Uterus (tissue), 3 donors: ENCODE measurements at regions not wholly inside any gene's neighbourhood (a gene's known extent, or its start where the extent isn't known, plus 50 kb on each side); places are given as distances from the start of the nearest gene placed in this dataset.

Source experiments
- DNase-seq, 2 donors: peaks; one replicate each; pipeline ENCODE4 v3.0.0-alpha.2; 2019 to 2020
- H3K27ac ChIP-seq, 2 donors: fragments of 200-600 bp; sonication (generic); 1 replicate in 1 of 2; 2 replicates in 1 of 2; pipeline ENCODE4 v1.5.1; 2016 to 2018
- H3K27me3 ChIP-seq, 2 donors: fragments of 200-600 bp; sonication (generic); one replicate each; pipeline ENCODE4 v1.5.1; 2018 to 2019; ENCODE audit warnings: control low read depth in 1 of 2
- H3K36me3 ChIP-seq, 2 donors: fragments of 200-600 bp; sonication (generic); one replicate each; pipeline ENCODE4 v1.5.1; 2019; ENCODE audit warnings: control low read depth in 1 of 2
- H3K4me1 ChIP-seq, 2 donors: fragments of 200-600 bp; sonication (generic); one replicate each; pipeline ENCODE4 v1.5.1; 2018 to 2019; ENCODE audit warnings: control low read depth in 1 of 2
- H3K4me3 ChIP-seq, 2 donors: fragments of 200-600 bp; sonication (generic); 1 replicate in 1 of 2; 2 replicates in 1 of 2; pipeline ENCODE4 v1.5.1; 2018 to 2019; ENCODE audit warnings: mild to moderate bottlenecking in 1 of 2
- H3K9me3 ChIP-seq, 2 donors: fragments of 200-600 bp; sonication (generic); one replicate each; pipeline ENCODE4 v1.5.1; 2019; ENCODE audit warnings: control low read depth in 1 of 2
- CTCF ChIP-seq, 4 experiments: fragments of 200-600 bp in 2 of 4; fragments of 450-650 bp in 2 of 4; sonication (generic) in 2 of 4; IDR thresholded peaks; one replicate each; pipeline ENCODE4 v1.5.1; 2016 to 2019; ENCODE audit warnings: antibody characterized with exemption in 4 of 4, mild to moderate bottlenecking in 2 of 4, moderate library complexity in 1 of 4
- POLR2A ChIP-seq, 2 donors: fragments of 450-650 bp; IDR thresholded peaks; one replicate each; pipeline ENCODE4 v1.6.1; 2016; ENCODE audit warnings: antibody characterized with exemption in 2 of 2, mild to moderate bottlenecking in 1 of 2, moderate library complexity in 1 of 2
- intact Hi-C: fragments of 100-400 bp; cut with DNase I; formaldehyde crosslinking; loops from one replicate; pipeline ENCODE4 v1.15.1; 2023; ENCODE audit warnings: low total_unique reads
- donor health status: DM: yes; HTN: yes; CAD: no.

DNA sequence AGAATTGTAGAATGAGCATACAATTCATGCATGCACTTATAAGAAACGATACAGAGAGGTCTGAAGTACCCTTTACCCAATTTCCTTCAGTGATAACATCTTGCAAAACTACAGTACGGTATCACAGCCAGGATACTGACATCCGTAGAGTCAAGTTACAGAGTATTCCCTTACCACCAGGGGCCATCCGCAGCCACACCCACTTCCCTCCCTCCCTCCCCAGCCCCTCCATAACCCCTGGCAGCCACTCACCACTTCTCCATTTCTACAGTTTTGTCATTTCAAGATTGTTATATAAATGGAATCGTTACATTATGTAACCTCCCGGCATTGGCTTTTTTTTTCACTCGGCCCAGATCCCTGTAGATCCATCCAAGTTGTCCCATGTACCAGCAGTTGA is 113.6 kb upstream of the RET start:
- H3K9me3 ChIP-seq: no peaks in the 10 kb centered on the region
- TF ChIP-seq POLR2A (IDR thresholded peaks at IDR 0.05): no peak
- no peak for TF ChIP-seq CTCF (IDR thresholded peaks at IDR 0.05)

DNA sequence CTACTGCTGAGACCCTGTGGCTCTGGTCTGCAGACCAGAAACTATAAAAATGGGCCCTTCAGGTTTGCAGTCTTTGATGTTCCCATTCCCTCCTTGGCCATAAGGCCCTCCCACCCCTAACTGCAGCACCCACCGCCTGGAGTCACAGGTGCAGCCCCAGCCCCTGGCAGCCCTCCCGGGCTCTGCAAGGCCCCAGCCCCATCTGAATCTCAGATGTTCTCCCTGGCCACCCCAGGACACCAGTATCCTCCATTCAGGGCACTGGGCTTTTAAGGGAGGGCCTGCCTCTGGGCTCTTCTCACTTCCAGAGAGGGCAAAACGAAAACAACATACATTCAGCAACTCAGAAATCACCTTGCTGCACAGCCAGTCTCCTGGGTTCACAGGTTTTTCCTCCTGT is 107.7 kb upstream of the RET start:
- H3K36me3 ChIP-seq: no peaks in the 10 kb centered on the region
- no peak overlapping the region for H3K27ac ChIP-seq
- H3K4me1 ChIP-seq: no peaks in the 10 kb centered on the region
- H3K4me3 ChIP-seq: no peak overlapping the region
- no peaks in the 10 kb centered on the region for H3K27me3 ChIP-seq
- no peak for DNase-seq
- intact Hi-C loops: no loop called here
- no peaks in the 10 kb centered on the region for H3K9me3 ChIP-seq
- TF ChIP-seq POLR2A (IDR thresholded peaks at IDR 0.05) (no peak), CTCF (IDR thresholded peaks at IDR 0.05) (no peak)

More for the DNA sequence above, 113.6 kb upstream of the RET start:
- Histone ChIP-seq H3K36me3 (no peaks in the 10 kb centered on the region), H3K27me3 (no peaks in the 10 kb centered on the region), H3K4me3 (no peak overlapping the region), H3K27ac (no peak overlapping the region), H3K4me1 (no peaks in the 10 kb centered on the region)
- intact Hi-C loops: no loop called here
- no peak for DNase-seq

DNA sequence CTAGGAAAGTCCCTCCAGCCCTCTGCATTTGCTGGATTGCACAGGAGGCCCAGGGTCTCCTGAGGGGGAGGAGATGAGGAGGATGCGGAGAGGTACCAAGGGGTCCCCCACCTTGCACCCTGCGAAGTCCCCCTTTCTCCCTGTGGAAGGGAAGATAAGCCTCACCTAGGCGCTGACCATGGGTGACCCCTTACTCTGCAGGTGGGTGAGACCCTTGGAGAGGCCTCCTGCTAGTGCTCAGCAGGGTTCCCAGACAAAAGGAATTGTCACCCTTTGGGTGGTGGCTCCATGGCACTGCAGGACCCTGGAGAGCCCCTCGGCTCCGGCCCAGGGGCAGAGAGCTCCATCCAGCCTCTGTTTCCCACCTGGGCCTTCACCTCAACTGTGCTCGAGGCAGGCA is 107.0 kb upstream of the RET start:
- TF ChIP-seq CTCF (IDR thresholded peaks at IDR 0.05) (no peak), POLR2A (IDR thresholded peaks at IDR 0.05) (no peak)
- Histone ChIP-seq H3K4me1 (no peaks in the 10 kb centered on the region), H3K4me3 (no peak overlapping the region), H3K9me3 (no peaks in the 10 kb centered on the region), H3K27ac (no peak overlapping the region), H3K27me3 (no peaks in the 10 kb centered on the region), H3K36me3 (no peaks in the 10 kb centered on the region)
- intact Hi-C loops: no loop called here
- no peak for DNase-seq

DNA sequence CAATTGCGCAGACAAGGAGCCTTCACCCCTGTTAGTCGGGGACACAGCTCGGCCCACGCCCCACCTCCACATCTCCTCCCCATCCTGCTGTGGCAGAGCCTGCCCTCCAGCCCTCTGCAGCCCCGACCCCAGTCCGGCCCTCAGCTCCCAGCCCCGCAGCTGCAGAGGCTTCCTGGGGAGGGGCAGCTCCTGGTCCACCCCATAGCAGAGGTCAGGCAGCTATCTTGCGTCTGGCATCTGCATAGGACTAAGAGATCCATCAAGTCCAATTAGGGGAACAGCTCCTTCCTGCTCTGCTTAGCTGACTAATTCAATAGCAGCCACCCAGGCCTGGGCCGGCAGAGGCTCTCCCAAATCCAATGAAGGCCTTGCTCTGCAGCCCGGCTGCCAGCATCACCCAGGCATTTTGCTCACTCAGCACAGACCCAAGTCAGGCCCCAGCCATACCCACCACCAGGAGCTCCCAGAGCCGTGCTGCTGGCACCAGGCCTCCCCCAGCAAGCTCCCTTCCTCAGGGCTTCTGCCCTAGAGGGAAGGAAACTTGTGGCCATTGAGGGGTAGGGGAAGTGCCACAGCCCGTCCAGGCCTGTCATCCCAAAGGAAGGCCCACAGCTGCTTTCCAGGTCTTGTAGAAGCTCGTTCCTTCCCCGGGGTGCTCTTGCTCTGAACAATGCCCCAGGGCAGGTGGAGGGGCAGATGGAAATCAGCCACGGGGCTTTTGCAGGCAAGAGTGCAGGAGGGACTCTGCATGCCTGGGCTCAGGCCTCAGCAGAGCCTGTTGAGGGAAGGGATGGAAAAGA is 106.2 kb upstream of the RET start:
- Histone ChIP-seq H3K9me3 (no peaks in the 10 kb centered on the region), H3K36me3 (no peaks in the 10 kb centered on the region), H3K4me3 (no peak overlapping the region), H3K27ac (no peak overlapping the region), H3K4me1 (no peaks in the 10 kb centered on the region), H3K27me3 (no peaks in the 10 kb centered on the region)
- TF ChIP-seq CTCF (IDR thresholded peaks at IDR 0.05) (no peak), POLR2A (IDR thresholded peaks at IDR 0.05) (no peak)
- peak in 1 of 2 donors; percentile 4 for DNase-seq
- intact Hi-C loops: no loop called here

DNA sequence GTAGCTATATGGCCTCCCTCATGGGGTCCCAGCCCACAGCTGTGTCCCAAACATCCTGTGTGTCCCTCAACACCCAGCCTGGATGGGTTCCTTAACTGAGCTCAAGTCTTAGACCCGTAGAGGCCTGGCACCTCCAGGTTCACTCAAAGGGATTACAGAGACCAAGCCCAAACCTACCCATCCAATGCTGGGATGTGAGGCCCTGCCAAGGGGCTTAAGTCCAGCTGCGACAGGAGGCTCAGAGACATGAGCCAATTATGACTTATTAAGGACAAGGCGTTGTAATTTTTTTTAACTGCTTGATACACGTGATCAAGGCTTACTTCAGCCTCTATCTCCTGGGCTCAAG is 105.6 kb upstream of the RET start:
- H3K4me3 ChIP-seq: no peak overlapping the region
- H3K27me3 ChIP-seq: no peaks in the 10 kb centered on the region
- no peaks in the 10 kb centered on the region for H3K9me3 ChIP-seq
- H3K36me3 ChIP-seq: no peaks in the 10 kb centered on the region
- H3K4me1 ChIP-seq: no peaks in the 10 kb centered on the region
- no peak overlapping the region for H3K27ac ChIP-seq
- no peak for DNase-seq
- no peak for TF ChIP-seq POLR2A (IDR thresholded peaks at IDR 0.05)
- no peak for TF ChIP-seq CTCF (IDR thresholded peaks at IDR 0.05)
- intact Hi-C loops: no loop called here
